ENCODE measurements at regions not wholly inside any gene's neighbourhood (a gene's known extent, or its start where the extent isn't known, plus 50 kb on each side); places are given as distances from the start of the nearest gene placed in this dataset.

GRCh38 chr7:65310761-65311160, 62.9 kb upstream of the ZNF92 start:
- TF ChIP-seq CTCF (conservative IDR thresholded peaks at IDR 0.05 in 1 of 2, IDR thresholded peaks at IDR 0.05 in 1 of 2; ENCODE audit: extremely low read depth in 1 of 2, insufficient read depth in 1 of 2, low read depth in 1 of 2, low read length in 2 of 2) (no peak), EZH2 (IDR thresholded peaks at IDR 0.05; ENCODE audit: borderline replicate concordance, low read length) (no peak)

Measured in mammary epithelial cell (primary cell).